Gastroesophageal sphincter (tissue), 4 donors: ENCODE measurements at regions not wholly inside any gene's neighbourhood (a gene's known extent, or its start where the extent isn't known, plus 50 kb on each side); places are given as distances from the start of the nearest gene placed in this dataset.
"Not testable (repeated sequence)": the region's sequence is repeated elsewhere in the genome, so short reads cannot be mapped to it uniquely, and the experiment has no call there.

Experiments
- ATAC-seq: fragments of 150-250 bp; one replicate; pipeline ENCODE4 v1.9.1; 2016; ENCODE audit warnings: mild to moderate bottlenecking, moderate library complexity
- H3K27ac ChIP-seq, 4 donors: fragments of 200-600 bp; sonication (generic) in 3 of 4; 1 replicate in 3 of 4; 2 replicates in 1 of 4; pipeline ENCODE4 v1.5.1; 2016 to 2019
- H3K27me3 ChIP-seq: fragments of 200-600 bp; sonication (generic); one replicate; pipeline ENCODE4 v1.5.1; 2019
- H3K36me3 ChIP-seq, 2 donors: fragments of 200-600 bp; sonication (generic); one replicate each; pipeline ENCODE4 v1.5.1; 2019; ENCODE audit warnings: control low read depth in 1 of 2
- H3K4me1 ChIP-seq, 3 donors: fragments of 200-600 bp; sonication (generic); 1 replicate in 2 of 3; 2 replicates in 1 of 3; pipeline ENCODE4 v1.5.1; 2016 to 2019; ENCODE audit warnings: control low read depth in 2 of 3
- H3K4me3 ChIP-seq, 2 donors: fragments of 200-600 bp; sonication (generic); one replicate each; pipeline ENCODE4 v1.5.1; 2019; ENCODE audit warnings: mild to moderate bottlenecking in 1 of 2, moderate library complexity in 1 of 2
- H3K9me3 ChIP-seq, 3 donors: fragments of 200-600 bp; sonication (generic); one replicate each; pipeline ENCODE4 v1.5.1; 2017 to 2019; ENCODE audit warnings: control low read depth in 2 of 3
- CTCF ChIP-seq, 4 experiments: fragments of 200-600 bp in 2 of 4; fragments of 450-650 bp in 2 of 4; sonication (generic) in 1 of 4; IDR thresholded peaks; one replicate each; pipeline ENCODE4 v1.5.1; 2017 to 2019; ENCODE audit warnings: antibody characterized with exemption in 4 of 4, mild to moderate bottlenecking in 2 of 4, moderate library complexity in 2 of 4
- EP300 ChIP-seq: sonication (generic); formaldehyde crosslinking; IDR thresholded peaks from one replicate; pipeline ENCODE4 v1.6.1; 2017; ENCODE audit warnings: antibody characterized with exemption, mild to moderate bottlenecking
- POLR2A ChIP-seq, 2 donors: fragments of 450-650 bp; IDR thresholded peaks; one replicate each; pipeline ENCODE4 v1.6.1; 2017; ENCODE audit warnings: antibody characterized with exemption in 2 of 2, mild to moderate bottlenecking in 2 of 2, moderate library complexity in 1 of 2
- POLR2AphosphoS5 ChIP-seq: sonication (generic); formaldehyde crosslinking; IDR thresholded peaks from one replicate; pipeline ENCODE4 v1.6.1; 2017; ENCODE audit warnings: antibody characterized with exemption
- WGBS, 2 donors: methylation state at CpG; one replicate each; pipeline ENCODE4 v1.1.5; 2018; ENCODE audit warnings: low coverage in 1 of 2; 5-methylcytosine and 5-hydroxymethylcytosine counted together

GRCh38 chr10:28365840-28366239, 63.0 kb upstream of the MPP7 start:
- no peak for ATAC-seq
- WGBS, 2 donors, result 36 to 46% methylated on average over 2 of the region's 2 CpGs
- TF ChIP-seq CTCF (IDR thresholded peaks at IDR 0.05) (no peak), EP300 (no peak), POLR2AphosphoS5 (no peak), POLR2A (IDR thresholded peaks at IDR 0.05) (no peak)
- Histone ChIP-seq H3K4me1 (no peaks in the 10 kb centered on the region), H3K27ac (no peak overlapping the region), H3K27me3 (no peaks in the 10 kb centered on the region), H3K9me3 (no peaks in the 10 kb centered on the region), H3K4me3 (no peak overlapping the region), H3K36me3 (no peaks in the 10 kb centered on the region)

- WGBS, 2 donors, result 46 to 50% methylated on average over 6 to 7 of the region's 7 CpGs
- TF ChIP-seq CTCF (IDR thresholded peaks at IDR 0.05) (no peak), POLR2AphosphoS5 (no peak), EP300 (no peak), POLR2A (IDR thresholded peaks at IDR 0.05) (no peak)
- ATAC-seq, result no peak
- Histone ChIP-seq H3K27me3 (no peaks in the 10 kb centered on the region), H3K36me3 (no peaks in the 10 kb centered on the region), H3K27ac (no peak overlapping the region), H3K9me3 (no peaks in the 10 kb centered on the region), H3K4me3 (no peak overlapping the region), H3K4me1 (no peaks in the 10 kb centered on the region)
Measured at GRCh38 chr10:28366994-28367393, 64.1 kb upstream of the MPP7 start.

- WGBS, 2 donors, result 62 to 70% methylated on average over 6 to 7 of the region's 9 CpGs
- Histone ChIP-seq H3K4me3 (no peak overlapping the region), H3K9me3 (no peaks in the 10 kb centered on the region), H3K27me3 (no peaks in the 10 kb centered on the region), H3K4me1 (no peaks in the 10 kb centered on the region), H3K27ac (no peak overlapping the region), H3K36me3 (no peaks in the 10 kb centered on the region)
- TF ChIP-seq EP300 (no peak), CTCF (IDR thresholded peaks at IDR 0.05) (no peak), POLR2AphosphoS5 (no peak), POLR2A (IDR thresholded peaks at IDR 0.05) (no peak)
- ATAC-seq, result no peak
Measured at GRCh38 chr10:28367413-28367812, 64.5 kb upstream of the MPP7 start.

GRCh38 chr10:28367929-28368484, 65.1 kb upstream of the MPP7 start:
- TF ChIP-seq CTCF (IDR thresholded peaks at IDR 0.05), result no peak
- no peak for TF ChIP-seq EP300
- TF ChIP-seq POLR2AphosphoS5, result no peak
- no peak for TF ChIP-seq POLR2A (IDR thresholded peaks at IDR 0.05)
- 60 to 67% methylated on average over 7 to 9 of the region's 9 CpGs for WGBS, 2 donors
- no peak for ATAC-seq
- Histone ChIP-seq H3K27ac (no peak overlapping the region), H3K27me3 (no peaks in the 10 kb centered on the region), H3K4me3 (no peak overlapping the region), H3K4me1 (no peaks in the 10 kb centered on the region), H3K9me3 (no peaks in the 10 kb centered on the region), H3K36me3 (no peaks in the 10 kb centered on the region)

GRCh38 chr10:28370107-28370835, 67.4 kb upstream of the MPP7 start:
- WGBS, 2 donors, result 88 to 100% methylated on average over 1 to 2 of the region's 2 CpGs
- no peaks in the 10 kb centered on the region for H3K9me3 ChIP-seq
- no peak overlapping the region for H3K27ac ChIP-seq
- TF ChIP-seq EP300 (no peak), CTCF (IDR thresholded peaks at IDR 0.05) (no peak), POLR2A (IDR thresholded peaks at IDR 0.05) (no peak)
- H3K27me3 ChIP-seq, result no peaks in the 10 kb centered on the region
- ATAC-seq, result no peak
- H3K36me3 ChIP-seq, result no peaks in the 10 kb centered on the region
- H3K4me3 ChIP-seq, result no peak overlapping the region
- no peaks in the 10 kb centered on the region for H3K4me1 ChIP-seq

GRCh38 chr10:28371638-28372037, 68.8 kb upstream of the MPP7 start:
- H3K4me1 ChIP-seq, H3K4me3 ChIP-seq, ATAC-seq, H3K9me3 ChIP-seq, H3K27me3 ChIP-seq, H3K27ac ChIP-seq, H3K36me3 ChIP-seq: not testable (repeated sequence)
- WGBS, 2 donors, result 87 to 100% methylated on average over 1 of the region's 1 CpG
